DND-41 (cell line): ENCODE measurements at regions not wholly inside any gene's neighbourhood (a gene's known extent, or its start where the extent isn't known, plus 50 kb on each side); places are given as distances from the start of the nearest gene placed in this dataset.

Source experiments
- ATAC-seq: fragments of 200-7000 bp; cut with Tn5 transposase; 3 replicates; pipeline ENCODE4 v1.9.1; 2021; ENCODE audit warnings: low read depth; ENCODE audit not compliant: insufficient read depth
- DNase-seq: peaks from one replicate; pipeline ENCODE4 v3.0.0-alpha.2; 2020
- H2AFZ ChIP-seq: 2 replicates; pipeline ENCODE4 v1.6.0; 2012; ENCODE audit warnings: low read depth, low read length
- H3K27ac ChIP-seq: 2 replicates; pipeline ENCODE4 v1.5.1; 2012; ENCODE audit warnings: low read length, inconsistent platforms
- H3K27me3 ChIP-seq: fragments of 200-600 bp; sonication (generic); 2 replicates; pipeline ENCODE4 v1.6.0; 2012; ENCODE audit warnings: low read length, mild to moderate bottlenecking, inconsistent platforms; ENCODE audit not compliant: insufficient read depth, poor library complexity
- H3K36me3 ChIP-seq: 2 replicates; pipeline ENCODE4 v1.5.1; 2012; ENCODE audit warnings: low read length, inconsistent platforms; ENCODE audit not compliant: insufficient read depth
- H3K4me1 ChIP-seq: 2 replicates; pipeline ENCODE4 v1.5.1; 2012; ENCODE audit warnings: mild to moderate bottlenecking, low read length; ENCODE audit not compliant: insufficient read depth
- H3K4me2 ChIP-seq: 2 replicates; pipeline ENCODE4 v1.6.0; 2012; ENCODE audit warnings: mild to moderate bottlenecking, moderate library complexity, low read length, inconsistent platforms; ENCODE audit not compliant: insufficient read depth
- H3K4me3 ChIP-seq, 2 experiments: fragments of 200-600 bp in 1 of 2; shearing (Covaris generic) in 1 of 2; 2 replicates each; pipeline ENCODE4 v1.5.1; 2012 to 2016; ENCODE audit warnings: inconsistent platforms in 2 of 2, low read length in 2 of 2, mild to moderate bottlenecking in 2 of 2, low read depth in 1 of 2, moderate library complexity in 1 of 2
- H3K79me2 ChIP-seq: 2 replicates; pipeline ENCODE4 v1.6.0; 2012; ENCODE audit warnings: low read length, inconsistent platforms; ENCODE audit not compliant: insufficient read depth
- H3K9ac ChIP-seq: 2 replicates; pipeline ENCODE4 v1.6.0; 2012; ENCODE audit warnings: low read depth, mild to moderate bottlenecking, inconsistent platforms, low read length, moderate library complexity
- H3K9me3 ChIP-seq: 2 replicates; pipeline ENCODE4 v1.5.1; 2012; ENCODE audit warnings: low read length, moderate library complexity, mild to moderate bottlenecking, inconsistent platforms; ENCODE audit not compliant: insufficient read depth, severe bottlenecking
- H4K20me1 ChIP-seq: 2 replicates; pipeline ENCODE4 v1.6.0; 2012; ENCODE audit warnings: low read length; ENCODE audit not compliant: insufficient read depth
- EZH2 ChIP-seq: IDR thresholded peaks from 3 replicates; pipeline ENCODE4 v1.6.1; 2012; ENCODE audit warnings: borderline replicate concordance, low read depth, mild to moderate bottlenecking, moderate library complexity, low read length, inconsistent platforms; ENCODE audit not compliant: severe bottlenecking
- TF ChIP-seq, protein P1 (sequence below): IDR thresholded peaks from 2 replicates; pipeline ENCODE4 v1.5.1; 2012; ENCODE audit warnings: borderline replicate concordance, low read length, moderate library complexity, mild to moderate bottlenecking; ENCODE audit not compliant: poor library complexity, severe bottlenecking; ENCODE audit errors: extremely low read depth

GRCh38 chr10:36256166-36256565 is 614.1 kb upstream of the FZD8 start:
- Histone ChIP-seq H3K4me2 (no peak overlapping the region), H3K9me3 (no peaks in the 10 kb centered on the region), H4K20me1 (no peaks in the 10 kb centered on the region), H3K4me1 (peaks cover 8% of the 10 kb centered on the region; the same call in 1 of the 2 replicates), H3K79me2 (no peaks in the 10 kb centered on the region), H3K9ac (no peak overlapping the region), H3K36me3 (no peaks in the 10 kb centered on the region), H3K27me3 (no peaks in the 10 kb centered on the region), H2AFZ (no peak overlapping the region), H3K27ac (no peak overlapping the region), H3K4me3 (no peak overlapping the region)
- TF ChIP-seq, protein P1, sequence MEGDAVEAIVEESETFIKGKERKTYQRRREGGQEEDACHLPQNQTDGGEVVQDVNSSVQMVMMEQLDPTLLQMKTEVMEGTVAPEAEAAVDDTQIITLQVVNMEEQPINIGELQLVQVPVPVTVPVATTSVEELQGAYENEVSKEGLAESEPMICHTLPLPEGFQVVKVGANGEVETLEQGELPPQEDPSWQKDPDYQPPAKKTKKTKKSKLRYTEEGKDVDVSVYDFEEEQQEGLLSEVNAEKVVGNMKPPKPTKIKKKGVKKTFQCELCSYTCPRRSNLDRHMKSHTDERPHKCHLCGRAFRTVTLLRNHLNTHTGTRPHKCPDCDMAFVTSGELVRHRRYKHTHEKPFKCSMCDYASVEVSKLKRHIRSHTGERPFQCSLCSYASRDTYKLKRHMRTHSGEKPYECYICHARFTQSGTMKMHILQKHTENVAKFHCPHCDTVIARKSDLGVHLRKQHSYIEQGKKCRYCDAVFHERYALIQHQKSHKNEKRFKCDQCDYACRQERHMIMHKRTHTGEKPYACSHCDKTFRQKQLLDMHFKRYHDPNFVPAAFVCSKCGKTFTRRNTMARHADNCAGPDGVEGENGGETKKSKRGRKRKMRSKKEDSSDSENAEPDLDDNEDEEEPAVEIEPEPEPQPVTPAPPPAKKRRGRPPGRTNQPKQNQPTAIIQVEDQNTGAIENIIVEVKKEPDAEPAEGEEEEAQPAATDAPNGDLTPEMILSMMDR, result no peak
- ATAC-seq (no peak), DNase-seq (no peak)

GRCh38 chr10:36254199-36254598 is 612.1 kb upstream of the FZD8 start:
- Histone ChIP-seq H3K9ac (no peak overlapping the region), H3K27ac (no peak overlapping the region), H2AFZ (no peak overlapping the region), H4K20me1 (no peaks in the 10 kb centered on the region), H3K4me1 (peaks cover 8% of the 10 kb centered on the region; the same call in 1 of the 2 replicates), H3K9me3 (no peaks in the 10 kb centered on the region), H3K4me3 (no peak overlapping the region), H3K27me3 (no peaks in the 10 kb centered on the region), H3K4me2 (no peak overlapping the region), H3K36me3 (no peaks in the 10 kb centered on the region), H3K79me2 (no peaks in the 10 kb centered on the region)
- TF ChIP-seq EZH2, result no peak
- TF ChIP-seq, protein P1, result no peak
- ATAC-seq (no peak), DNase-seq (no peak)

DNA sequence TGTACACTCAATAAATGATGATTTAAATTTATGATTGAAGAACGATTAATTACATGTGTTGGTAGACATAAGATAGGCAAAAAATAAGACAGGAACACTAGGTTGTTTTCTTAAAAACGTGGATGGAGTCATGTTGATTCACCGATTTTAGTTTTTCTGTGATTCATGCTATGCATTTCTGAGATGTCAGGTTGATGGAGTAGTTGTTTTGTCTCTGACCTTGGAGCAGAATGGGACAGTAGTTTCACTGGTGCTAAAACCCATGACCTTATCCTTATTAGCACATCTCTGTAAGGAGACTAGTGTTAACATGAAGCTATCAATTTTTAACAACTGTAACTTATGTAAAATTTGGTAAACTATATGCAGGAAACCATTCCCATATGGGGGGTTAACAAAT is 611.6 kb upstream of the FZD8 start:
- Histone ChIP-seq H3K9me3 (no peaks in the 10 kb centered on the region), H3K4me3 (no peak overlapping the region), H2AFZ (no peak overlapping the region), H3K4me1 (peaks cover 8% of the 10 kb centered on the region; the same call in 1 of the 2 replicates), H3K4me2 (no peak overlapping the region), H3K79me2 (no peaks in the 10 kb centered on the region), H3K9ac (no peak overlapping the region), H3K27ac (no peak overlapping the region), H4K20me1 (no peaks in the 10 kb centered on the region), H3K27me3 (no peaks in the 10 kb centered on the region), H3K36me3 (no peaks in the 10 kb centered on the region)
- TF ChIP-seq, protein P1, result no peak
- no peak for ATAC-seq
- DNase-seq, result no peak

GRCh38 chr10:36251068-36251467 is 609.0 kb upstream of the FZD8 start:
- Histone ChIP-seq H3K4me1 (no peaks in the 10 kb centered on the region), H3K9ac (no peak overlapping the region), H3K79me2 (no peaks in the 10 kb centered on the region), H2AFZ (no peak overlapping the region), H3K4me2 (no peak overlapping the region), H4K20me1 (no peaks in the 10 kb centered on the region), H3K27ac (no peak overlapping the region), H3K4me3 (no peak overlapping the region), H3K27me3 (no peaks in the 10 kb centered on the region), H3K36me3 (no peaks in the 10 kb centered on the region), H3K9me3 (no peaks in the 10 kb centered on the region)
- DNase-seq (no peak), ATAC-seq (no peak)
- TF ChIP-seq EZH2, result no peak
- TF ChIP-seq, protein P1, result no peak
